ENCODE measurements at regions not wholly inside any gene's neighbourhood (a gene's known extent, or its start where the extent isn't known, plus 50 kb on each side); places are given as distances from the start of the nearest gene placed in this dataset.

DNA sequence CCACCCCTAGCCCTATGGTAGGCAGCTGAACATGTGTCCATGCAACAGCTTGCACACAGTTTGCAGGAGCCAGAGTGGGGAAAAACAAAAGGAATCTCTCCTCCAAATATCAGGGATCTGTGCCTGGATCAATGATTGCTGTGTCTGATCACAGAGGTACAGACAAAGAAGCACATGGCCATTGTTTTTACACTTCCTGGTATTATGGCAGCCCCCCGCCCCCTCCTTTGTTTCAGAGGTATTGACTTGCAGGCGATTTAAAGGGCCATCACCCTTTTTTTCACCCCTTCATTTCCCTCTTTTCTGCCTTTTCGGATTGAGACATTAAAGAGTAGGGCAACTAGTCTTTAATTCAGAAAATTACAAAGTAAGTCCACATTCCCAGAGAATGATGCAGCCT lies 453.0 kb upstream of the LUZP2 start:
- no peak overlapping the region for H3K4me3 Mint-ChIP-seq
- no peaks in the 10 kb centered on the region for H3K27me3 Mint-ChIP-seq
- peaks cover 16% of the 10 kb centered on the region for H3K9me3 Mint-ChIP-seq
- POLR2A ChIA-PET = no interaction called here
- TF ChIP-seq, protein P1, sequence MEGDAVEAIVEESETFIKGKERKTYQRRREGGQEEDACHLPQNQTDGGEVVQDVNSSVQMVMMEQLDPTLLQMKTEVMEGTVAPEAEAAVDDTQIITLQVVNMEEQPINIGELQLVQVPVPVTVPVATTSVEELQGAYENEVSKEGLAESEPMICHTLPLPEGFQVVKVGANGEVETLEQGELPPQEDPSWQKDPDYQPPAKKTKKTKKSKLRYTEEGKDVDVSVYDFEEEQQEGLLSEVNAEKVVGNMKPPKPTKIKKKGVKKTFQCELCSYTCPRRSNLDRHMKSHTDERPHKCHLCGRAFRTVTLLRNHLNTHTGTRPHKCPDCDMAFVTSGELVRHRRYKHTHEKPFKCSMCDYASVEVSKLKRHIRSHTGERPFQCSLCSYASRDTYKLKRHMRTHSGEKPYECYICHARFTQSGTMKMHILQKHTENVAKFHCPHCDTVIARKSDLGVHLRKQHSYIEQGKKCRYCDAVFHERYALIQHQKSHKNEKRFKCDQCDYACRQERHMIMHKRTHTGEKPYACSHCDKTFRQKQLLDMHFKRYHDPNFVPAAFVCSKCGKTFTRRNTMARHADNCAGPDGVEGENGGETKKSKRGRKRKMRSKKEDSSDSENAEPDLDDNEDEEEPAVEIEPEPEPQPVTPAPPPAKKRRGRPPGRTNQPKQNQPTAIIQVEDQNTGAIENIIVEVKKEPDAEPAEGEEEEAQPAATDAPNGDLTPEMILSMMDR (IDR thresholded peaks at IDR 0.05) = no peak
- DNase-seq (no peak), ATAC-seq (ENCODE audit: low read depth) (no peak)
- intact Hi-C loops (cut with micrococcal nuclease) = no loop called here
- no peak overlapping the region for H3K27ac Mint-ChIP-seq
- H3K4me1 Mint-ChIP-seq = no peaks in the 10 kb centered on the region
- CTCF ChIA-PET = no interaction called here
- H3K36me3 Mint-ChIP-seq (ENCODE audit: low read depth) = no peaks in the 10 kb centered on the region

DNA sequence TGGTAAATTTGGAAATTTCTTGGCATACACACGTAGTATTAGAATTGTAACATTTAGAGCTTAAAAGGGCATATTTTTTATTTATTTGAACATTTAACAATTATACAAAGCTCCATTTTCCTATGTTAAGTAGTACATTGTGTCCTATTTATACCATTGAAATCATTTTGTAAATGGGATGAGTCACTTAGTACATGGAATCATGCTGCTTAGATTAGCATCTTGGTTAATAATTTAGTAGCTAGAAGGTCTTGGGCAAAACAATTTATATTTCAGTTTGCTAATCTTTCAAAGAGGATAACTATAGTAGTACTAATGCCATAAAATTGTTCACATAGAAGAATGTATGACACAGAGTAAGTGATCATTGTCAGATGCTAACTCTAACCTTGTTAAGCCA lies 450.1 kb upstream of the LUZP2 start:
- H3K4me3 Mint-ChIP-seq = no peak overlapping the region
- no peaks in the 10 kb centered on the region for H3K4me1 Mint-ChIP-seq
- TF ChIP-seq, protein P1 (IDR thresholded peaks at IDR 0.05) = no peak
- no peak overlapping the region for H3K27ac Mint-ChIP-seq
- CTCF ChIA-PET = no interaction called here
- DNase-seq (no peak), ATAC-seq (ENCODE audit: low read depth) (no peak)
- H3K9me3 Mint-ChIP-seq = peaks cover 14% of the 10 kb centered on the region
- H3K27me3 Mint-ChIP-seq = no peaks in the 10 kb centered on the region
- intact Hi-C loops (cut with micrococcal nuclease) = no loop called here
- H3K36me3 Mint-ChIP-seq (ENCODE audit: low read depth) = no peaks in the 10 kb centered on the region
- POLR2A ChIA-PET = no interaction called here

GRCh38 chr11:24056051-24056450 lies 440.8 kb upstream of the LUZP2 start:
- intact Hi-C loops (cut with micrococcal nuclease) = no loop called here
- Mint-ChIP-seq H3K4me3 (no peak overlapping the region), H3K27ac (no peak overlapping the region), H3K9me3 (no peaks in the 10 kb centered on the region), H3K36me3 (ENCODE audit: low read depth) (no peaks in the 10 kb centered on the region), H3K4me1 (no peaks in the 10 kb centered on the region), H3K27me3 (no peaks in the 10 kb centered on the region)
- ATAC-seq (ENCODE audit: low read depth) (no peak), DNase-seq (no peak)
- TF ChIP-seq, protein P1 (IDR thresholded peaks at IDR 0.05) = no peak
- CTCF ChIA-PET = no interaction called here
- POLR2A ChIA-PET = no interaction called here

DNA sequence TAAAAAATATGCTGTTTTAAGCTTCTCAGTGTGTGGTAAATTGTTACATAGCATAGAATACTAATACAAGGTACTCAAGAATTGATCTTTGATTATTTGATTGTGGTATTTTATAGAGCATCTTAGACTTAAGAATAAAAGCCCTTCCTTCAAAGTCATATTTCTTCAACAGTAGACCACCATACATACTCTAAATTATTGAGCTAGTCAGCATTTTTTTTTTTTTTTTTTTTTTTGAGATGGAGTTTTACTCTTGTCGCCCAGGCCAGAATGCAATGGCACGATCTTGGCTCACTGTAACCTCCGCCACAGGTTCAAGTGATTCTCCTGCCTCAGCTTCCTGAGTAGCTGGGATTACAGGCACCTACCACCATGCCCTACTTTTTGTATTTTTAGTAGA lies 436.7 kb upstream of the LUZP2 start:
- H3K4me3 Mint-ChIP-seq = no peak overlapping the region
- POLR2A ChIA-PET = no interaction called here
- H3K36me3 Mint-ChIP-seq (ENCODE audit: low read depth) = no peaks in the 10 kb centered on the region
- CTCF ChIA-PET = no interaction called here
- ATAC-seq (ENCODE audit: low read depth) = no peak
- TF ChIP-seq, protein P1 (IDR thresholded peaks at IDR 0.05) = no peak
- no peak overlapping the region for H3K27ac Mint-ChIP-seq
- no peaks in the 10 kb centered on the region for H3K9me3 Mint-ChIP-seq
- no peaks in the 10 kb centered on the region for H3K27me3 Mint-ChIP-seq
- H3K4me1 Mint-ChIP-seq = no peaks in the 10 kb centered on the region
- intact Hi-C loops (cut with micrococcal nuclease) = no loop called here
- DNase-seq = no peak

DNA sequence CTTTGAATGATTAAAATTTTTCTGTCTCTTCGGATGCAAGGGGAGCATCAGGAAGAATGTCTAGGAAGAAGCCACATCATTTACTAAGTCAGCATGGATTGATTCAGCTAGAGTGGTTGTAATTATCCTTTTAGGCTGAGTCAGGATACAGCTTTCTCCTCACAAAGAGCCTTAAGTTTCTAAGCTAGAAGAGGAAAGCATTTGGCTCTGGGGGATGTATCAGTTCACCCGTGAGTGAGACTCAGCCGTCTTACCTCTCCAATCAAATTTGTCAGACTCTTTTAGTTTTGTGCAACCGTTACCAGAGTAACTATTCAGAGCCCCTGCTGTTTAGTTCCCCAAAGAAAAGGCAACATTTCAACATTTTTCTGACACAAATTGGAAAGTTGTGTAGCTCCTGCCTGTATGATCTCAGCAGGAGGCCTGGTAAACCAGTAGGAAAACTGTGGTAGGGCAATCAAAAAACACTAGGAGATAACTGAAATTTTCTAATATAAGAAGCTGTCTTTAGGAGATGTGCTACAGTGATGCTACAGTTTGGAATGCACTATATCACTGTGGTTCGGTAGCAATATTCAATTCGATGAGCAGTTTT lies 432.4 kb upstream of the LUZP2 start:
- ATAC-seq (ENCODE audit: low read depth) (no peak), DNase-seq (no peak)
- Mint-ChIP-seq H3K9me3 (no peaks in the 10 kb centered on the region), H3K4me3 (no peak overlapping the region), H3K27ac (no peak overlapping the region), H3K4me1 (no peaks in the 10 kb centered on the region), H3K36me3 (ENCODE audit: low read depth) (no peaks in the 10 kb centered on the region), H3K27me3 (no peaks in the 10 kb centered on the region)
- TF ChIP-seq, protein P1 (IDR thresholded peaks at IDR 0.05) = no peak
- ChIA-PET CTCF (no interaction called here), POLR2A (no interaction called here)
- intact Hi-C loops (cut with micrococcal nuclease) = no loop called here
